ENCODE measurements at regions not wholly inside any gene's neighbourhood (a gene's known extent, or its start where the extent isn't known, plus 50 kb on each side); places are given as distances from the start of the nearest gene placed in this dataset.

GRCh38 chr3:194874206-194874605, 188.5 kb downstream of the FAM43A start:
- in situ Hi-C loops (cut with HindIII; ENCODE audit: low sequenced_read_pairs), result no loop called here
- DNase-seq (ENCODE audit: low read depth, low spot score), result no peak
- no peak overlapping the region for H3K4me3 ChIP-seq (ENCODE audit: low read depth, low read length)
- TF ChIP-seq CTCF (IDR thresholded peaks at IDR 0.05; ENCODE audit: low read depth, low read length), result no peak

GRCh38 chr3:194874783-194875182, 189.1 kb downstream of the FAM43A start:
- in situ Hi-C loops (cut with HindIII; ENCODE audit: low sequenced_read_pairs), result no loop called here
- no peak for TF ChIP-seq CTCF (IDR thresholded peaks at IDR 0.05; ENCODE audit: low read depth, low read length)
- H3K4me3 ChIP-seq (ENCODE audit: low read depth, low read length), result no peak overlapping the region
- no peak for DNase-seq (ENCODE audit: low read depth, low spot score)

- no peak for DNase-seq (ENCODE audit: low read depth, low spot score)
- no peak overlapping the region for H3K4me3 ChIP-seq (ENCODE audit: low read depth, low read length)
- TF ChIP-seq CTCF (IDR thresholded peaks at IDR 0.05; ENCODE audit: low read depth, low read length), result no peak
- in situ Hi-C loops (cut with HindIII; ENCODE audit: low sequenced_read_pairs), result no loop called here
Measured at GRCh38 chr3:194875581-194876402, 190.1 kb downstream of the FAM43A start.

GRCh38 chr3:194876403-194877095, 190.9 kb downstream of the FAM43A start:
- DNase-seq (ENCODE audit: low read depth, low spot score), result no peak
- TF ChIP-seq CTCF (IDR thresholded peaks at IDR 0.05; ENCODE audit: low read depth, low read length), result no peak
- H3K4me3 ChIP-seq (ENCODE audit: low read depth, low read length), result no peak overlapping the region
- in situ Hi-C loops (cut with HindIII; ENCODE audit: low sequenced_read_pairs), result no loop called here

- TF ChIP-seq CTCF (IDR thresholded peaks at IDR 0.05; ENCODE audit: low read depth, low read length), result no peak
- DNase-seq (ENCODE audit: low read depth, low spot score), result no peak
- H3K4me3 ChIP-seq (ENCODE audit: low read depth, low read length), result no peak overlapping the region
- in situ Hi-C loops (cut with HindIII; ENCODE audit: low sequenced_read_pairs), result no loop called here
Measured at GRCh38 chr3:194877291-194878119, 191.8 kb downstream of the FAM43A start.

- no peak for TF ChIP-seq CTCF (IDR thresholded peaks at IDR 0.05; ENCODE audit: low read depth, low read length)
- in situ Hi-C loops (cut with HindIII; ENCODE audit: low sequenced_read_pairs), result no loop called here
- no peak overlapping the region for H3K4me3 ChIP-seq (ENCODE audit: low read depth, low read length)
- DNase-seq (ENCODE audit: low read depth, low spot score), result no peak
Measured at GRCh38 chr3:194879126-194879877, 193.6 kb downstream of the FAM43A start.

Data from astrocyte of the spinal cord (primary cell).